ENCODE measurements at regions not wholly inside any gene's neighbourhood (a gene's known extent, or its start where the extent isn't known, plus 50 kb on each side); places are given as distances from the start of the nearest gene placed in this dataset.

DNA sequence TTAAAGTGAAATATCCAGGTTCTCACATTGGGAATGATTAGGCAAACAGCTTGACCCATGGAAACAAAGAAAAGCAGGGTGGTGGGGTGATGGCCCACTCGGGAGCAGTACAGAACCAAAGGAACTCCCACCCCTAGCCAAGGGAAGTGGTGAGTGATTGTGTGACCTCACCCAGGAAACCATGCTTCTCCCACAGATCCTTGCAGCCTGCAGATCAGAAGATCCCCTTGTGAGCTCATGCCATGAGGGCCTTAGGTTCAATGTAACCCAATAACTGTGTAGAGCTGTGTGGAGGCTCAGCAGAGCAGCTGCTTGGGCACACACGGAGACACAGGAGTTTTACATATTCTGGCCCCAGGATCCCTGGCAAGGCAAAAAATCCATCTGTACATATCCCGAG, 311.8 kb upstream of the DPYD start:
- TF ChIP-seq, protein P1, sequence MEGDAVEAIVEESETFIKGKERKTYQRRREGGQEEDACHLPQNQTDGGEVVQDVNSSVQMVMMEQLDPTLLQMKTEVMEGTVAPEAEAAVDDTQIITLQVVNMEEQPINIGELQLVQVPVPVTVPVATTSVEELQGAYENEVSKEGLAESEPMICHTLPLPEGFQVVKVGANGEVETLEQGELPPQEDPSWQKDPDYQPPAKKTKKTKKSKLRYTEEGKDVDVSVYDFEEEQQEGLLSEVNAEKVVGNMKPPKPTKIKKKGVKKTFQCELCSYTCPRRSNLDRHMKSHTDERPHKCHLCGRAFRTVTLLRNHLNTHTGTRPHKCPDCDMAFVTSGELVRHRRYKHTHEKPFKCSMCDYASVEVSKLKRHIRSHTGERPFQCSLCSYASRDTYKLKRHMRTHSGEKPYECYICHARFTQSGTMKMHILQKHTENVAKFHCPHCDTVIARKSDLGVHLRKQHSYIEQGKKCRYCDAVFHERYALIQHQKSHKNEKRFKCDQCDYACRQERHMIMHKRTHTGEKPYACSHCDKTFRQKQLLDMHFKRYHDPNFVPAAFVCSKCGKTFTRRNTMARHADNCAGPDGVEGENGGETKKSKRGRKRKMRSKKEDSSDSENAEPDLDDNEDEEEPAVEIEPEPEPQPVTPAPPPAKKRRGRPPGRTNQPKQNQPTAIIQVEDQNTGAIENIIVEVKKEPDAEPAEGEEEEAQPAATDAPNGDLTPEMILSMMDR (conservative IDR thresholded peaks at IDR 0.05; ENCODE audit: low read depth, low read length), result no peak
- TF ChIP-seq EZH2 (IDR thresholded peaks at IDR 0.05; ENCODE audit: low read length, unreplicated experiment) (no peak), EZH2phosphoT487 (IDR thresholded peaks at IDR 0.05; ENCODE audit: borderline replicate concordance, low read length) (no peak)
